ENCODE measurements at regions not wholly inside any gene's neighbourhood (a gene's known extent, or its start where the extent isn't known, plus 50 kb on each side); places are given as distances from the start of the nearest gene placed in this dataset.
"Not testable (repeated sequence)": the region's sequence is repeated elsewhere in the genome, so short reads cannot be mapped to it uniquely, and the experiment has no call there.

- H3K4me3 ChIP-seq (ENCODE audit: low read depth, low read length); H3K36me3 ChIP-seq; H3K27me3 ChIP-seq (ENCODE audit: insufficient read depth, low read depth, severe bottlenecking); H3K27ac ChIP-seq; H3K9me3 ChIP-seq (ENCODE audit: severe bottlenecking): not testable (repeated sequence)
- DNase-seq = peak; percentile 34
Observed at GRCh38 chr15:30470601-30471365, 56.7 kb upstream of the GOLGA8R start.

GRCh38 chr15:30471366-30471749, 57.3 kb upstream of the GOLGA8R start:
- H3K27ac ChIP-seq; H3K4me3 ChIP-seq (ENCODE audit: low read depth, low read length); DNase-seq; H3K36me3 ChIP-seq; H3K9me3 ChIP-seq (ENCODE audit: severe bottlenecking); H3K27me3 ChIP-seq (ENCODE audit: insufficient read depth, low read depth, severe bottlenecking): not testable (repeated sequence)

- not testable (repeated sequence) for H3K9me3 ChIP-seq (ENCODE audit: severe bottlenecking); H3K4me3 ChIP-seq (ENCODE audit: low read depth, low read length); H3K27me3 ChIP-seq (ENCODE audit: insufficient read depth, low read depth, severe bottlenecking); H3K36me3 ChIP-seq; DNase-seq; H3K27ac ChIP-seq
Observed at GRCh38 chr15:30471817-30472551, 57.9 kb upstream of the GOLGA8R start.

DNA sequence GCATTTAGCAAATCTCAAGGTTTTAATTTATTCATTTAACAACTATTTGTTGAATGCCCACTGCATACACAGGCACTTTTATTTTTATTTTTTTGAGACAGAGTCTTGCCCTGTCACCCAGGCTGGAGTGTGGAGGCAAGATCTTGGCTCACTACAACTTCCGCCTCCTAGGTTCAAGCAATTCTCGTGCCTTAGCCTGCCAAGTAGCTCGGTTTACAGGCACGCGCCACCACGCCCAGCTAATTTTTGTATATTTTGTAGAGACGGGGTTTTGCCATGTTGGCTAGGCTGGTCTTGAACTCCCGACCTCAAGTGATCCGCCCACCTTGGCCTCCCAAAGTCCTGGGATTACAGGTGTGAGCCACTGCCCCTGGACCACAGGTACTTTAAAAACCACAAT, 67.0 kb upstream of the GOLGA8Q start:
- H3K9me3 ChIP-seq (ENCODE audit: severe bottlenecking); H3K36me3 ChIP-seq; H3K27ac ChIP-seq; DNase-seq; H3K4me3 ChIP-seq (ENCODE audit: low read depth, low read length); H3K27me3 ChIP-seq (ENCODE audit: insufficient read depth, low read depth, severe bottlenecking): not testable (repeated sequence)

DNA sequence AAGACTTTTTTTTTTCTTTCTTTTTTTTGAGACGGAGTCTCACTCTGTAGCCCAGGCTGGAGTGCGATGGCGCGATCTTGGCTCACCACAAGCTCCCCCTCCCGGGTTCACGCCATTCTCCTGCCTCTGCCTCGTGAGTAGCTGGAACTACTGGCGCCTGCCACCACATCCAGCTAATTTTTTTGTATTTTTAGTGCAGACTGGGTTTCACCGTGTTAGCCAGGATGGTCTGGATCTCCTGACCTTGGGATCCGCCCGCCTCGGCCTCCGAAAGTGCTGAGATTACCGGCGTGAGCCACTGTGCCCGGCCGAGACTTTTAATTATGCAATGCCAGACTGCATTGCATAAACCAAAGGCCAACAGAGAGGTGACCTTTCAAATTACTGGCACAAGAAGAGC, 62.6 kb upstream of the GOLGA8Q start:
- not testable (repeated sequence) for H3K9me3 ChIP-seq (ENCODE audit: severe bottlenecking); DNase-seq; H3K27ac ChIP-seq; H3K4me3 ChIP-seq (ENCODE audit: low read depth, low read length); H3K27me3 ChIP-seq (ENCODE audit: insufficient read depth, low read depth, severe bottlenecking); H3K36me3 ChIP-seq

GRCh38 chr15:30490334-30490733, 61.5 kb upstream of the GOLGA8Q start:
- not testable (repeated sequence) for DNase-seq; H3K4me3 ChIP-seq (ENCODE audit: low read depth, low read length); H3K36me3 ChIP-seq; H3K27ac ChIP-seq; H3K9me3 ChIP-seq (ENCODE audit: severe bottlenecking); H3K27me3 ChIP-seq (ENCODE audit: insufficient read depth, low read depth, severe bottlenecking)

- DNase-seq; H3K36me3 ChIP-seq; H3K27me3 ChIP-seq (ENCODE audit: insufficient read depth, low read depth, severe bottlenecking); H3K9me3 ChIP-seq (ENCODE audit: severe bottlenecking); H3K27ac ChIP-seq; H3K4me3 ChIP-seq (ENCODE audit: low read depth, low read length): not testable (repeated sequence)
Observed at GRCh38 chr15:30493947-30494346, 57.9 kb upstream of the GOLGA8Q start.

DNA sequence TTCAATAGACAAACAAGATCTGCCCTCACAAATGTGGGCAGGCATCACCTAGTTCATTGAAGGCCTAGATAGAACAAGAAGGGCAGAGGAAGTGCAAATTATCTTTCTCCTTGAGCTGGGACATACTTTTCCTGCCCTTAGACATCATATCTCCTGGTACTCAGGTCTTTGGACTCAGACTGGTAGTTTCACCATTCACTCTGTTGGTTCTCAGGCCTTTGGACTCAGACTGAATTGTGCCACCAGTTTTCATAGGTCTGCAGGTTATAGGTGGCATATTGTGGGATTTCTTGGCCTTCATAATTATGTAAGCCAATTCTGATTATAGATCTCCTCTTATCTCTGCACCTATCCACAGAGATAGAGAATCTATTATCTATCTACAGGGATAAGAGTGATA, 54.6 kb upstream of the GOLGA8Q start:
- not testable (repeated sequence) for H3K27ac ChIP-seq; H3K36me3 ChIP-seq; H3K4me3 ChIP-seq (ENCODE audit: low read depth, low read length); H3K9me3 ChIP-seq (ENCODE audit: severe bottlenecking); H3K27me3 ChIP-seq (ENCODE audit: insufficient read depth, low read depth, severe bottlenecking); DNase-seq

DNA sequence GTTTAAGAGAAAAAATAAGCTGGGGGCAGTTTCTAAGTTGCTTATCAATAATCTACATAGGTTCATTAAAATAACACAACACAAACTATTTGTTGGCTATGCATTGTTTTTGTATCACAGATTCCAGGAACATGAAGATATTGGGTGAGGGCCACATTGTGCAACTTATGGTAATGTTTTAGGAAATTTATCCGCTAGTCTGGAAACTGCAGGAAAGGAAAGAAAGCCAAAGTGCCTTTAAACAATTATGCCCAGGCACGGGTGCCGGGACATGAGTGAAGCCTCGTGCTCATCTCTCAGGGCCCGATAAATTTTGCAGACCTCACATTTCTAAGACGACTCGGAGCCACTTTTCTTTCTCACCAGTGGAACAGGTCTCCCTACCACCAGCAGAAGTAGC, 52.6 kb upstream of the GOLGA8Q start:
- not testable (repeated sequence) for H3K9me3 ChIP-seq (ENCODE audit: severe bottlenecking); H3K36me3 ChIP-seq; H3K27ac ChIP-seq; H3K4me3 ChIP-seq (ENCODE audit: low read depth, low read length); DNase-seq; H3K27me3 ChIP-seq (ENCODE audit: insufficient read depth, low read depth, severe bottlenecking)

- H3K4me3 ChIP-seq (ENCODE audit: low read depth, low read length); H3K9me3 ChIP-seq (ENCODE audit: severe bottlenecking); H3K27ac ChIP-seq; H3K36me3 ChIP-seq; DNase-seq; H3K27me3 ChIP-seq (ENCODE audit: insufficient read depth, low read depth, severe bottlenecking): not testable (repeated sequence)
Observed at GRCh38 chr15:30500511-30500910, 51.3 kb upstream of the GOLGA8Q start.

Data from WERI-Rb-1 (cell line).